H1 (cell line): ENCODE measurements at regions not wholly inside any gene's neighbourhood (a gene's known extent, or its start where the extent isn't known, plus 50 kb on each side); places are given as distances from the start of the nearest gene placed in this dataset.

Experiments used
- JUN ChIP-seq: IDR thresholded peaks from 2 replicates; pipeline ENCODE4 v1.6.1; 2011; ENCODE audit warnings: low read depth, mild to moderate bottlenecking, improper control_type of control experiment, low read length
- RBBP5 ChIP-seq: IDR thresholded peaks from 2 replicates; pipeline ENCODE4 v1.7.1; 2012; ENCODE audit warnings: low read depth, mild to moderate bottlenecking, inconsistent platforms, low read length, moderate library complexity, borderline replicate concordance
- RFX5 ChIP-seq: IDR thresholded peaks from 2 replicates; pipeline ENCODE4 v1.6.1; 2011; ENCODE audit warnings: low read depth, low read length, improper control_type of control experiment, borderline replicate concordance
- TAF1 ChIP-seq: IDR thresholded peaks from 2 replicates; pipeline ENCODE4 v1.6.1; 2011; ENCODE audit warnings: mild to moderate bottlenecking, low read depth, low read length
- YY1 ChIP-seq: IDR thresholded peaks from 2 replicates; pipeline ENCODE4 v1.6.1; 2011; ENCODE audit warnings: low read depth, mild to moderate bottlenecking, low read length
- TF ChIP-seq, protein P1 (sequence below): IDR thresholded peaks from 2 replicates; pipeline ENCODE4 v1.6.1; 2012; ENCODE audit warnings: low read length, inconsistent platforms
- TF ChIP-seq, protein P2 (sequence below): IDR thresholded peaks from 2 replicates; pipeline ENCODE4 v1.6.1; 2012; ENCODE audit warnings: inconsistent platforms

DNA sequence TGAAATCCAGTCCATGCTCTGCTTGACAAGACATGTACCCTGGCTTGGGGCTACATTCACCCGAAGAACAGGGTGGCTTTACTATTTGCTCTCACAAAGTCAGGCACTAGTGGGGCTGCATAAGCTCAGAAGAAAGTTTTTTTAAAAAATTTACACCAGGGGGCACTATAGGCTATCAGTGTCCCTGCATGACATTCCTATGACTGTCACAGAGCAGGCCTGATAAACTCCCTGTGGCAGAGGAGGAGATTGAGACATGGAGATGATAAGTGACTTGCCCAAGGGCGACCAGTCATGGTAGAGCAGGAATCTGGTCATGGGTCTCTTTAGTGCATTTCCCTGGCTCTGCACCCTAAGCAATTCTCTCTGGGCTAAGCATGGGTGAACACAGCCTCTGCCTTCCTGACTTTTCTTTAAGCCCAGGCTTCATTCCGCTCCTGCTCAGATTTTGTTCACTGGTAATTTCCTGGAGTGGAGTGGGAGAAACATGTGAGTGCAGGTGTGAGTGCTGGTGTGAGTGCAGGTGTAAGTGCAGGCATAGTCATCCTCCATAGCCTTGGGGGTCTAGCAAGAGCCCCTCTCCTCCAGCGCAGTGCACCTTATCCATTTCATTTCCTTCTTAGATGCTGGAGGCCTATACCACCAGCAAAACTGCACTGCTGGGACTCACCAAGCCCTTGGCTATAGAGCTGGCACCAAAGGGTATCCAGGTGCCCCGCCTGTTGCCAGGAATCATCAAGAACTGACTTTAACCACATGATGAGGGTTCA, 91.6 kb downstream of the DHRS2 start (continued):
- TF ChIP-seq JUN (no peak), TAF1 (no peak), RFX5 (no peak), YY1 (no peak), RBBP5 (no peak)
- TF ChIP-seq, protein P1, sequence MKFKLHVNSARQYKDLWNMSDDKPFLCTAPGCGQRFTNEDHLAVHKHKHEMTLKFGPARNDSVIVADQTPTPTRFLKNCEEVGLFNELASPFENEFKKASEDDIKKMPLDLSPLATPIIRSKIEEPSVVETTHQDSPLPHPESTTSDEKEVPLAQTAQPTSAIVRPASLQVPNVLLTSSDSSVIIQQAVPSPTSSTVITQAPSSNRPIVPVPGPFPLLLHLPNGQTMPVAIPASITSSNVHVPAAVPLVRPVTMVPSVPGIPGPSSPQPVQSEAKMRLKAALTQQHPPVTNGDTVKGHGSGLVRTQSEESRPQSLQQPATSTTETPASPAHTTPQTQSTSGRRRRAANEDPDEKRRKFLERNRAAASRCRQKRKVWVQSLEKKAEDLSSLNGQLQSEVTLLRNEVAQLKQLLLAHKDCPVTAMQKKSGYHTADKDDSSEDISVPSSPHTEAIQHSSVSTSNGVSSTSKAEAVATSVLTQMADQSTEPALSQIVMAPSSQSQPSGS = no peak
- TF ChIP-seq, protein P2, sequence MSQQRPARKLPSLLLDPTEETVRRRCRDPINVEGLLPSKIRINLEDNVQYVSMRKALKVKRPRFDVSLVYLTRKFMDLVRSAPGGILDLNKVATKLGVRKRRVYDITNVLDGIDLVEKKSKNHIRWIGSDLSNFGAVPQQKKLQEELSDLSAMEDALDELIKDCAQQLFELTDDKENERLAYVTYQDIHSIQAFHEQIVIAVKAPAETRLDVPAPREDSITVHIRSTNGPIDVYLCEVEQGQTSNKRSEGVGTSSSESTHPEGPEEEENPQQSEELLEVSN = no peak
- TF ChIP-seq, all 59 proteins: peak for 2
